Brain pericyte (primary cell): ENCODE measurements at regions not wholly inside any gene's neighbourhood (a gene's known extent, or its start where the extent isn't known, plus 50 kb on each side); places are given as distances from the start of the nearest gene placed in this dataset.
"Not testable (repeated sequence)": the region's sequence is repeated elsewhere in the genome, so short reads cannot be mapped to it uniquely, and the experiment has no call there.

Source experiments
- DNase-seq: peaks from one replicate; pipeline ENCODE4 v3.0.0-alpha.2; 2012; ENCODE audit warnings: low read depth, low spot score

DNA sequence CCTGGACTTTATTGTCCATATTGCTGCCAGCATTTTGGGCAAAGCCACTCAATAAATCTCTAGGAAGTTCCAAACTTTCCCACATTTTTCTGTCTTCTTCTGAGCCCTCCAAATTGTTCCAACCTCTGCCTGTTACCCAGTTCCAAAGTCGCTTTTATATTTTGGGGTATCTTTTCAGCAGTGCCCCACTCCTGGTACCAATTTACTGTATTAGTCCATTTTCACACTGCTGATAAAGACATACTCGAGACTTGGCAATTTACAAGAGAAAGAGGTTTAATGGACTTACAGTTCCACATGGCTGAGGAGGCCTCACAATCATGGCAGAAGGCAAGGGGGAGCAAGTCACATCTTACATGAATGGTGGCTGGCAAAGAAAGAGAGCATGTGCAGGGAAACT is 53.4 kb downstream of the AHSP start:
- DNase-seq = not testable (repeated sequence)

DNA sequence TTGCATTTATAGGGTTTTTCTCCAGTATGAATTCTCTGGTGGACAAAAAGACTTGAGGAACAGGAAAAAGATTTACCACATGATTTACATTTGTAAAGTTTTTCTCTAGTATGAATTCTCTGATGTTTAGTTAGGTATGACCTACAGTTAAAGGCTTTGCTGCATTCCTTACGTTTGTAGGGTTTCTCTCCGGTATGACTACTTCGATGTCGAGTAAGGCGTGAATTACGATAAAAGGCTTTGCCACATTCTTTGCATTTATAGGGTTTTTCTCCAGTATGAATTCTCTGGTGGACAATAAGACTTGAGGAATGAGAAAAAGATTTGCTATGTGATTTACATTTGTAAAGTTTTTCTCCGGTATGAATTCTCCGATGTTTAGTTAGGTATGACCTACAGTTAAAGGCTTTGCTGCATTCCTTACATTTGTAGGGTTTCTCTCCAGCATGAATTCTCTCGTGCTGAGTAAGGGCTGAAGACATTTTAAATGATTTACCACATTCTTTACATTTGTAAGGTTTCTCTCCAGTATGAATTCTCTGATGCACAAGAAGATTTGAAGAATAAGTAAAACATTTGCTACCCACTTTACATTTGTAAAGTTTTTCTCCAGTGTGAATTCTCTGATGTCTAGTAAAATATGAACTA is 74.2 kb downstream of the AHSP start:
- DNase-seq = not testable (repeated sequence)

DNA sequence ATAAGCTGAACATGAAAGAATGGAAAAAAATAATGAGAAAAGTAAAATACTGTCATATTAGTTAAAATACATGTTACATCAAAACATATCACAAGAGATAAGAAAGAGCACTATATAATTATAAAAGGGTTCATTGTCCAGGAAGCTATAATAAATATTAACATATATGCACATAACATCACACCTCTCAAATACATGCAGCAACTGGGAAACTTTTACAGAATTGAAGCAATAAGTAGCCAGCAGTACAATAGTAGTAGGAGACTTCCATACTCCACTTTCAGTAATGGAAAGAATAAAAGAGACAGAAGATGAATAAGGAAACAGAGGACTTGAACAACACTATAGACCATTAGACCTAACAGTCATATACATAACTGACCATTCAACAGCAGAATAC is 90.4 kb downstream of the AHSP start:
- no peak for DNase-seq

DNA sequence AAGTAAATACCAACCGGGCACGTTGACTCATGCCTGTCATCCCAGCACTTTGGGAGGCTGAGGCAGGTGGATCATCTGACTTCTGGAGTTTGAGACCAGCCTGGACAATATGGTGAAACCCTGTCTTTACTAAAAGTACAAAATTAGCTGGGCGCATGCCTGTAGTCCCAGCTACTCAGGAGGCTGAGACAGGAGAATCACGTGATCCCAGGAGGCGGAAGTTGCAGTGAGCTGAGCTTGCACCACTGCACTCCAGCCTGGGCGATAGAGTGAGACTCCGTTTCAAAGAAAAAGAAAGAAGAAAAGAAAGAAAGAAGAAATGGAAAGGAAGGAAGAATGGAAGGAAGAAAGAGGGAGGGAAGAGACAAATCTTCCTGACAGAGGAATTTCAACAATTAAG is 108.7 kb downstream of the AHSP start:
- DNase-seq = no peak

DNA sequence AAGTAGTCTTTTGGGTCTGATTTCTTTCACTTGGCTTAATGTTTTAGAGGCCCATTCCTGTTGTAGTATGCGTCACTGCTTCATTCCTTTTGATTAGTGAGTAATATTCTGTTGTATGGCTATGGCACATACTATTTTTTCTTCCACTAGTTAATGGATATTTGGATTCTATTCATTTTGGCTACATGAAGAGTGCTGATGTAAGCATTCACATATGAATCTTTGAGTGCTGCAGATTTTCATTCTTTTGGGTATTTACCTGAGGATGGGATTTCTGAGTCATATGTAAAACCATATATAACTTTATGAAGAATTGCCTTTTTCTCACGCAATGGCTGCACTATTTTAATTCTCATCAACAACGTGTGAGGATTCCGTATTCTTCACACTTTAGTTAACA is 113.6 kb downstream of the AHSP start:
- DNase-seq = no peak

DNA sequence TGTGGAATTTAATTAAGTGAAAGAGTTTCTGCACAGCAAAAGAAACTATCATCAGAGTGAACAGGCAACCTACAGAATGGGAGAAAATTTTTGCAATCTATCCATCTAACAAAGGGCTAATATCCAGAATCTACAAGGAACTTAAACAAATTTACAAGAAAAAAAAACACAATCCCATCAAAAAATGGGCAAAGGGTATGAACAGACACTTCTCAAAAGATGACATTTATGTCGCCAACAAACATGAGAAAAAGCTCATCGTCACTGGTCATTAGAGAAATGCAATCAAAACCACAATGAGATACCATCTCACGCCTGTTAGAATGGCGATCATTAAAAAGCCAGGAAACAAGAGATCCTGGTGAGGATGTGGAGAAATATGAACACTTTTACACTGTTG is 128.0 kb downstream of the AHSP start:
- DNase-seq = not testable (repeated sequence)

DNA sequence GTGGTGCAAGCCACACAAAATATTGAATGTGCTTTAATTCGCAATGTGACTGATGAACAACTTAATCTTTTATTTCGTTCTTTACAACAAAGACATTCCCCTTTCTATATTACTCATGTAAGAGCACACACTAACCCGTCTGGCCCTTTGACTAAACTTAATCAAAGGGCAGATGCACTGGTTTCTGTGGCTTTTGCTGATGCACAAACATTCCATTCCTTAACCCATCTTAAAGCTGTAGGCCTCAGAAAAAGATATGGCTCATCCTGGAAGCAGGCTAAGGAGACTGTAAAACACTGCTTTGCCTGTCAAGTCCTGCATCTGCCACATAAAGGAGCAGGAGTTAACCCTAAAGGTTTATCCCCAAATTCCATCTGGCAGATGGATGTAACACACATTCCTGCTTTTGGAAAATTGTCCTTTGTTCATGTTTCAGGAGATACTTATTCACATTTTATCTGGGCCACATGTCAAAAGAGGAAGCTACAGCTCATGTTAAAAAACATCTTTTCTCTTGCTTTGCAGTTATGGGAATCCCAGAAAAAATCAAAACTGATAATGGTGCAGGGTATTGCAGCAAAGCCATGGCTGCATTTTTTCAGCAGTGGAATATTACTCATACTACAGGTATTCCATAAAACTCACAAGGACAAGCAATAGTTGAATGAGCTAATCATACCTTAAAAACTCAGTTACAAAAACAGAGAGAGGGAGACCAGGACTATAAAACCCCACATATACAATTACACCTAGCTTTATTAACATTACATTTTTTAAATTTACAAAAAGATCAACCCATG is 137.2 kb downstream of the AHSP start:
- no peak for DNase-seq

DNA sequence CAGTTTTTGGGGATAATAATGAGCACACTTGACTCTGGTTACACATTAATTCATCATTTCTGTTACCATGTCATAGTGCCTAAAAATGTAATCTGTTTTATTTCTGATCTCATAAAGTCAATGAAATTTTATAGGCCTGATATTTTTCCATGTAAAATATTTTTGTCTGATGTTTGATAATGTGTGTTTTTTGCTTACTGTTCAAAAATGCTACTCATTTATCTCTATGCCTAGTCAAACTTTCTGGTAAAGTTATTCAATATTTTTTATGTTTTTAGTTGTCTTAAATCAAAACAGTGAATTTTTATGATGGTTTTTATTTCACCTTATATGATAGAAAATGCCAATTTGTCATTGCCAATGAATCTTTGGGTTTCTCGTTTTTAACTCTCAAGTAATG is 147.0 kb downstream of the AHSP start:
- no peak for DNase-seq

DNA sequence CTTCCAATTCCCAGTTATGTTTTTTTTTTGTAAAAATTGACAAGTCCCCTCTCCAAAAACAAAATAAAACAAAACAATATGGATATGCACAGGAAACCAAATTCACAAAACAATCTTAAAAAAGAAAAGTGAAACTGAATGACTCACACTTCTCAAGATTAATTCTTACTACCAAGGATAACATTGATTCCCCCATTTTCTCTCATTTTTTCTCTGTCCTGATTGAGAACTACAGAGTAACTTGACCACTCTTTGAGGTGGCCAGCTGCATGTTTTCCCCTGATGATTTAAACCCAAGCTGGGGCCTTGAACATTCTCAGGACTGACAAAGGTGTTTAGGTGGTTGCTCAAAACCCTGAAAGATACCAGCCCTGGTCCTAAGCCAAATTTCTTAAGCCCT is 149.0 kb downstream of the AHSP start:
- no peak for DNase-seq

DNA sequence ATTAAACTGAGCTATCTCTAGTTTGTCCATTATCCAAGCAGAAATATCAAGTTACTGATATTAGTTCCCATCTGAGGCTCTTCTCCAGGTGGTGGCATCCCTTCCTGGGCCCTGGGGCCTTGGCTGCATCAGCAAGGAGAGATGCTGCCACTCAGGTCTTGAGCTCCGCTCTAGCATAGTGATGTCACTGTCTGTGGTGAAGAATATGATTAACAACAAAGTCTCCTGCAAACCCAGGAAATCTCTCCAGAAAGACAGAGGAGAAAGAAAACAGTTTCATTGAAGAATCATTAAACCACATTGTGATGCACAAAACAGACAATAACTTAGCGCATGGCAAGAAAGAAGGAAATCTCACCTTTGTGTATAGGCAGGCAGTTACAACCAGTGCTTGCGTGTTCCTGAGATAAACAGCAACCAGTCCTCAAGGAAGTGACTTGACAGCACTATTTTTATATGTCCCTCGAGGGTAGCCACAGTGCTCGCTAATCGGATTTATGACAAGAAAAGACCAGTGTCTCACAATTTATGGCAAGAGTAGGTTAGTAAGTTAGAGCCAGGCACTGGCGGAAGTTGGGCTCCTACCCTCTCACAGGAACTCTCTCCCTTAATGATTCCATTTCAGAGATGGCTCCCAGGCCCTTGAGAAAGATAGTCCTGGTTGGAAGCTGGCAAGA is 151.1 kb downstream of the AHSP start:
- no peak for DNase-seq

DNA sequence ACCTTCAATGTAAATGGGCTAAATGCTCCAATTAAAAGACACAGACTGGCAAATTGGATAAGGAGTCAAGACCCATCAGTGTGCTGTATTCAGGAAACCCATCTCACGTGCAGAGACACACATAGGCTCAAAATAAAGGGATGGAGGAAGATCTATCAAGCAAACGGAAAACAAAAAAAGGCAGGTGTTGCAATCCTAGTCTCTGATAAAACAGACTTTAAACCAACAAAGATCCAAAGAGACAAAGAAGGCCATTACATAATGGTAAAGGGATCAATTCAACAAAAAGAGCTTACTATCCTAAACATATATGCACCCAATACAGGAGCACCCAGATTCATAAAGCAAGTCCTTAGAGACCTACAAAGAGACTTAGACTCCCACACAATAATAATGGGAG is 161.6 kb downstream of the AHSP start:
- not testable (repeated sequence) for DNase-seq

DNA sequence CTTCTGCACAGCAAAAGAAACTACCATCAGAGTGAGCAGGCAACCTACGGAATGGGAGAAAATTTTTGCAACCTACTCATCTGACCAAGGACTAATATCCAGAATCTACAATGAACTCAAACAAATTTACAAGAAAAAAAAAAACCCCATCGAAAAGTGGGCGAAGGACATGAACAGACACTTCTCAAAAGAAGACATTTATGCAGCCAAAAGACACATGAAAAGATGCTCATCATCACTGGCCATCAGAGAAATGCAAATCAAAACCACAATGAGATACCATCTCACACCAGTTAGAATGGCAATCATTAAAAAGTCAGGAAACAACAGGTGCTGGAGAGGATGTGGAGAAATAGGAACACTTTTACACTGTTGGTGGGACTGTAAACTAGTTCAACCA is 164.6 kb downstream of the AHSP start:
- DNase-seq = not testable (repeated sequence)

DNA sequence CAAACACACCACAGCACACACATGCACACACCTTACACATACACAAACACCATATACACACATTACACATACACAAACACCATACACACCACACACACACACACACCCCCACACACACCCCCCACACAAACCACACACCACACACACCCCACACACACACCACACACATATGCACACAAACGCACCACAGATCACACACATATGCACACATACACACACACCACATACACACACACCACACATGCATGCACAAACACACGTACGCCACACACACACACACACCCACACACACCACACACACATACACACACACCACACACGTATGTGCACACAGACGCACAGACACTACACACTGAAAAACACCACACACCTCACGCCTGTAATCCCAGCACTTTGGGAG is 166.0 kb downstream of the AHSP start:
- no peak for DNase-seq

DNA sequence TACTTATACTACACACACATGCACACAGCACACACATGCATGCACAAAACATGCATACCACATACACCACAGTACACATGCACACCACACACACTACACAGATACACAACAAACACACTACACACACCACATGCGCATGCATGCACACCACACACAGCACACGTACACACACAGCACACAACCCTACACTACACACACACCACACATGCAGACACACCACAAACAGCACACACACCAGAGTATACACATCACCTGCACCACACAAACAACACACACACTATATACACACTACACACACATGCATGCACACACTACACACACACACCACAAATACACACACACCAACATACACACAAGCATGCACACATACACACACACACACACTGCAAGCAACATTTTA is 166.8 kb downstream of the AHSP start:
- no peak for DNase-seq

DNA sequence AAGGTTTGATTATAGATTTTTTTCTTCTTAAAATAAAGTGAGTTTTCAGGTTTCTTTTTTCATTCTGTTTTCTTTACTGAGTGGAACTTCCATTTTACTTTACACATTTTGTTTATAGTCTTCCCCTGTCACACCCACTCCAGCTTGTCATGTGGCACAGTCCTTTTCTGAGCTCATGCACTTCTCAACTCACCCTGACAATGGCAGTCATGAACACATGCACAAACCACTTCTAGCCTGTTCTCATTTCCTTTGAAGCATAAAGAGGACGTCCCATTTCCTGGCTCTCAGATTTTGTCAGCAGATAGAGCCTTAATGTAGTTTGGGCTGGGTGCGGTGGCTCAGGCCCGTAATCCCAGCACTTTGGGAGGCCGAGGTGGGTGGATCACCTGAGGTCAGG is 168.0 kb downstream of the AHSP start:
- DNase-seq = no peak

DNA sequence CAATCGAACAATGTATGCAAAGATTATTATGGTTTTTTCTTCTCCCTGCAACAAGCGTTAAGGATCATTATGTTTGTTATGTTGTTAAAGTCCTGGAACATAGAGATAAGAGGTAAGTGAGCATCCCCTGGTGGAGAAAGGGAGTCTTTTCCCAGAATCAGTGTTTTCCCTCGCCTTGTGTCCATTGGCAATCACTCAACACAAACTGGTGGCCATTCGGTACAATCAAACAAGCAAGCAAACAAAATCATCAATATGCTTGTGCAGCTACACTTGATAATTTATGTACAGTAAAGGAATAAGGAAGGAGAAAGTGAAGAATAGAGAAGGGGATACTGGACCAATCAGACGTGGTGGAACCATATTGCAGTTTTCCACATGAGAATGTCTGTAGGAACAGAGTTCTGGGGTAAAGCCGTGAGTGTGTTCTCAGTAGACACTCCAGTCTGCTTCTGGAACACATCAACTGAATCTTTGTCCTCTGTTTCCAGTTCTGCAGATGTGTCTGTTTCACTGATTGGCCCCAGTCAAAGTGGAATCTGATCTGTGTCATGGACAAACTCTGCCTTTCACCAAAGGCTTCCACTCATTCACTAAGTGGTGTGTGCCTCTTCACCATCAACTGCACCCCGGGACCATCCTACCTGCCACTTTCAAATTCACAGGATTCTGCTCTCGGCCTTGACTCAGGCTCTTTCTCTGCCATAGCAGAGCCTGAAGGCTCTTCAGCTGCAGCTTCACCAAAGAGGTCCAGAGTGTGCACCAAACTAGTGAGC is 169.5 kb downstream of the AHSP start:
- no peak for DNase-seq

DNA sequence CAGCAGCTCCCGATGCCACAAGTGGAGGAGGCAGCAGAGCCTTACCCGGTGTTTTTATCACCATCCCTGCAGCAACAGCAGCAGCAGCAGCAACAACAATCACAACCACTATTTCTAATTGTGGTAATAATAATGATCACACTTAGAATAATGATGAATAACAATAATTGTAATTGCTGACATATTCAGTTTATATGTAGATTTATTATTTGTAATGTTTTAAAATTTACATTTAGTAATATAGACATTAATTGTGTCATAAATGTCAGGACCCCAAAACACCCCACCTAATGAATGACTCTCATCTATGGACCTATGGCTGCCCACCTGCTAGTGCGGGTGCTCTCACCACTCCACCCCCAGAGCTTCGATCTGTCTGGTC is 170.0 kb downstream of the AHSP start:
- no peak for DNase-seq

DNA sequence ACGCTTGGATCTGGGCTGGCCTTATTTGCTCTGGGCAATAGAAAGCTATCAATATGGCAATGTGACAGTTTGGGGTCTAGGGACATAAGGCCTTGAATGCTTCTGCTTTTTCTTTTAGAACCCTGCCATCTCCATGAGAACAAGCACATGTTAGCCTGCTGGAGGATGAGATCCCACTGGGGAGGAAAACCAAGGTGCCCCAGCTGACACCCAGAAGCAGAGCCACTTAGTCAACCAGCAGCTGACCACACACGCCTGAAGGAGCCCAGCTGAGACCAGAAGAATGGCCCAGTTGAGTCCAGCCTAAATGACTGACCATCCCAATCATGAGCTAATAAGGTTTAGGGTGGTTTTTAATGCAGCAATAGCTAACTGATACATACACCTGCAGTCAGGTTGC is 171.2 kb downstream of the AHSP start:
- DNase-seq = no peak

DNA sequence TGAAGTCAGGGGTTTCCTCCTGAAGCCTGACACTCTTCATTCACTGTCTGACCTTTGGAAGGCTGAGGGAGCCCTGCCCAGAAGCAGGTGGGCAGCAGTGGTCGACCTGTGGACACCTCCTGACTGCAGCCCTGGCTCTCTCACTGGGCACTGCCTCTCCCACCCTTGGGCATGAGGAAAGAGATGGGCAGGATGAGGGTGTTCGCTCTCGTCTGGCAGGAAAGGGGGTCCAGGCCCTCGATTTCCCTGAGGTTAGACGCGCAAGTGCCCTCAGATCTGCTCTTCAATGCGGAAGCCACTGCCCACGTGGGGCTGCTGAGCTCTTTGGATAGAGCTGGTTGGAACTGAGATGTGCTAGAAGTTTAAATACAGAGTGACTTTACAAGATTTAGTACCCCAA is 171.9 kb downstream of the AHSP start:
- DNase-seq = no peak

DNA sequence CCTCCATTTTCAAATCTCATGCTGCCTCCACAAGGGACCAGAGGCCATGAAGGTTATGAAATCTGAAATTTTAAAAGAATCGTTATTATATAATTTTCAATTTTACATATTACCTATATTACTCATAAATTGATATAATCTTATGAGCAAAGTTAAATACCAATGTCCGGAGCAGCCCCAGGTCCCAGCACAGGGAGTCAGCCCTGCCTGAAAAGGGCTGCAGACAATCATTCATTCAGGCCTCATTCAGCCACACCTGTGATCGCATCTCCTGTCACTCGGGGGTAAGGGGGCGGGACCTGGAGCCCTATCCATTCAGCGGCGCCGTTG is 172.5 kb downstream of the AHSP start:
- no peak for DNase-seq

DNA sequence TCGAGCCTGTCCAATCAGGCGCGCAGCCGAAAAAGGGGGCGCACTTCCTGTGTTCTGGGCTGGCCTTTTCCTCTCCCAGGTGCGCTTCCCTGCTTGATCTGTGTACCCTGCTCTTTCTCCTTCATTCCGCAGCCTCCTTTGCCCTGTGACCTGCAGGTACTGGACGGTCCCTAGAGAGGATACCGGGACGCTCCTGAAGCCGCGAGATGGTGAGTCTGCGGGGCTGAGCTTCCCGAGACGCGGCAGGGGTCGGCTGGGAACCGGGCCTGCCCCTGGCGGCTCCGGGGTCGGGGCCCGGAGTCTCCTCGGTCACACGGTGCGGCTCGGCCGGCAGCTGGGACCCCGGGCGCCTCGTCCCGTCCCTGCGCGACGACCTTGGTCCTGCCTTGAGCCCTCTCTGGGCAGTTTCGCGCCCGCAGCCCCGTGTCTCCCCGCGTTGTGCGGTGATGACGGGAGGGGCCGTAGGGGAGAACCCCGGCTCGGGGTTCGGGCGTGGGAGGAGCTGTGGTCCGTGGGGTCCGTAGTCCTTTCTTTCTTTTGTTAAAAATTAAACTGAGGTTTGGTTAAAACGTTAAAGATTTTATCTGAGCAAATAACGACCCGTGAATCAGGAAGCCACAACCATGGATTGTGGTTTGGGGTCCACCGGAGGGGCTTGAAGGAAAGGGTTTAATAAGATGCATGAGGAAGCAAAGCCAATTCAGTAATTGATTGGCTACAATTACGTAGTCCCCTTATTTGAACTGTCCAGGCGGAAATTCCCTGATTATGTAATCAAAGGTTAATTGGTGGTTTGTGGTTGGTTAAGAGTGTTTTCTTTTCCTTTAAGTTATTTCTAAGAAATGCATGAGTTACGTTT is 172.8 kb upstream of the ZNF267 start:
- DNase-seq = no peak
